ENCODE measurements at regions not wholly inside any gene's neighbourhood (a gene's known extent, or its start where the extent isn't known, plus 50 kb on each side); places are given as distances from the start of the nearest gene placed in this dataset.
"Not testable (repeated sequence)": the region's sequence is repeated elsewhere in the genome, so short reads cannot be mapped to it uniquely, and the experiment has no call there.

- DNase-seq (ENCODE audit: low read depth, low spot score) = no peak
- CTCF ChIA-PET = no interaction called here
- H3K27ac ChIP-seq (ENCODE audit: low read depth, low read length) = no peak overlapping the region
- H3K9me3 ChIP-seq (ENCODE audit: control insufficient read depth, insufficient read depth, low read length) = no peaks in the 10 kb centered on the region
- H3K4me3 ChIP-seq (ENCODE audit: low read depth, low read length) = no peak overlapping the region
- POLR2A ChIA-PET = no interaction called here
- no peaks in the 10 kb centered on the region for H3K27me3 ChIP-seq (ENCODE audit: control insufficient read depth, insufficient read depth, low read length)
- TF ChIP-seq CTCF (IDR thresholded peaks at IDR 0.05; ENCODE audit: low read depth, low read length) = no peak
Observed at GRCh38 chr3:74842649-74843048, 228.2 kb upstream of the CNTN3 start.

GRCh38 chr3:74842141-74842540, 227.7 kb upstream of the CNTN3 start:
- no peak overlapping the region for H3K27ac ChIP-seq (ENCODE audit: low read depth, low read length)
- DNase-seq (ENCODE audit: low read depth, low spot score) = no peak
- no peaks in the 10 kb centered on the region for H3K9me3 ChIP-seq (ENCODE audit: control insufficient read depth, insufficient read depth, low read length)
- no peak for TF ChIP-seq CTCF (IDR thresholded peaks at IDR 0.05; ENCODE audit: low read depth, low read length)
- H3K4me3 ChIP-seq (ENCODE audit: low read depth, low read length) = no peak overlapping the region
- CTCF ChIA-PET = no interaction called here
- no peaks in the 10 kb centered on the region for H3K27me3 ChIP-seq (ENCODE audit: control insufficient read depth, insufficient read depth, low read length)
- POLR2A ChIA-PET = no interaction called here

- Histone ChIP-seq H3K9me3 (ENCODE audit: control insufficient read depth, insufficient read depth, low read length) (no peaks in the 10 kb centered on the region), H3K27me3 (ENCODE audit: control insufficient read depth, insufficient read depth, low read length) (no peaks in the 10 kb centered on the region), H3K27ac (ENCODE audit: low read depth, low read length) (no peak overlapping the region), H3K4me3 (ENCODE audit: low read depth, low read length) (no peak overlapping the region)
- ChIA-PET CTCF (no interaction called here), POLR2A (no interaction called here)
- no peak for DNase-seq (ENCODE audit: low read depth, low spot score)
- no peak for TF ChIP-seq CTCF (IDR thresholded peaks at IDR 0.05; ENCODE audit: low read depth, low read length)
Observed at GRCh38 chr3:74839566-74839965, 225.1 kb upstream of the CNTN3 start.

- ChIA-PET CTCF (no interaction called here), POLR2A (no interaction called here)
- no peaks in the 10 kb centered on the region for H3K9me3 ChIP-seq (ENCODE audit: control insufficient read depth, insufficient read depth, low read length)
- no peak for DNase-seq (ENCODE audit: low read depth, low spot score)
- H3K4me3 ChIP-seq (ENCODE audit: low read depth, low read length) = no peak overlapping the region
- H3K27me3 ChIP-seq (ENCODE audit: control insufficient read depth, insufficient read depth, low read length) = peaks cover 2% of the 10 kb centered on the region
- no peak for TF ChIP-seq CTCF (IDR thresholded peaks at IDR 0.05; ENCODE audit: low read depth, low read length)
- H3K27ac ChIP-seq (ENCODE audit: low read depth, low read length) = no peak overlapping the region
Observed at GRCh38 chr3:74832925-74833324, 218.5 kb upstream of the CNTN3 start.

- H3K27ac ChIP-seq (ENCODE audit: low read depth, low read length); POLR2A ChIA-PET; H3K4me3 ChIP-seq (ENCODE audit: low read depth, low read length); H3K27me3 ChIP-seq (ENCODE audit: control insufficient read depth, insufficient read depth, low read length); DNase-seq (ENCODE audit: low read depth, low spot score); H3K9me3 ChIP-seq (ENCODE audit: control insufficient read depth, insufficient read depth, low read length); CTCF ChIA-PET: not testable (repeated sequence)
Observed at GRCh38 chr3:74830845-74831244, 216.4 kb upstream of the CNTN3 start.

GRCh38 chr3:74825404-74825803, 210.9 kb upstream of the CNTN3 start:
- H3K4me3 ChIP-seq (ENCODE audit: low read depth, low read length); H3K9me3 ChIP-seq (ENCODE audit: control insufficient read depth, insufficient read depth, low read length); DNase-seq (ENCODE audit: low read depth, low spot score); H3K27ac ChIP-seq (ENCODE audit: low read depth, low read length); POLR2A ChIA-PET; H3K27me3 ChIP-seq (ENCODE audit: control insufficient read depth, insufficient read depth, low read length); CTCF ChIA-PET: not testable (repeated sequence)

Data from AG04450 (cell line).